Activated CD4-positive, CD25-positive, alpha-beta regulatory T cell (primary cell): ENCODE measurements at regions not wholly inside any gene's neighbourhood (a gene's known extent, or its start where the extent isn't known, plus 50 kb on each side); places are given as distances from the start of the nearest gene placed in this dataset.
"Not testable (repeated sequence)": the region's sequence is repeated elsewhere in the genome, so short reads cannot be mapped to it uniquely, and the experiment has no call there.

Source experiments
- DNase-seq, 4 experiments: peaks; one replicate each; lab custom pipeline; 2025; lab: John Stamatoyannopoulos, UW

DNA sequence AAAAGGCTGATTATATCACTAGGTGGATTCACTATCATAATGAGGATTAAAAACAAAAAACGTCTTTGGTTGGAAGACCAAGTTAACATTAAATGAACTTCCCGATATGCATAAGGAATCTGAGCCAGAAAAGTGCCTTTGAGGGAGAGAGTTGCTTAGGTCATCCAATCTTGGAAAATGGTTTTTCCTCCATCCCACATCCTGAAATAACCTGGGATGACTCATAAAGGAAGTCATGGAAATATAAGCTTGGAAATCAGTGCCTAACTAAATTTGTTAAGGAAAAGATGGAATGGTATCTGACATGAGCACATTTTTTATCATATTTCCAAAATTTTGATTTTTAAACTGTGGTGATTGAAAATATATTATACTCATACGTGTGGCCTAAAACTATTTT lies 66.0 kb downstream of the KBTBD8 start:
- DNase-seq = no peak

DNA sequence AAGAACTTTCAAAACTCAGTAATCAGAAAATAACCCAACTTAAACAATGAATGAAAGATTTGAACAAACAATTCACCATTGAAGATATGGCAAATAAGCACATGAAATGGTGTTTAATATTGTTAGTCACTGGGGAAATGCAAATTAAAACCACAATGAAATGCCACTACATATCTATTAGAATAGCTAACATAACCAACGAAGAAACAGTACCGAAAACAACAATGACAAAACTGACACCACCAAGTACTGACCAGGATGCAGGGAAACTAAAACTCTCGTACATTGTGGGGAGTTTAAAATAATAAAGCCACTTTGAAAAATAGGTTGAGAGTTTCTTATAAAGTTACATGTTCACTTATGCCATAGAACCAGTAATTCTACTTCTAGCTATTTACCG lies 69.1 kb downstream of the KBTBD8 start:
- no peak for DNase-seq

DNA sequence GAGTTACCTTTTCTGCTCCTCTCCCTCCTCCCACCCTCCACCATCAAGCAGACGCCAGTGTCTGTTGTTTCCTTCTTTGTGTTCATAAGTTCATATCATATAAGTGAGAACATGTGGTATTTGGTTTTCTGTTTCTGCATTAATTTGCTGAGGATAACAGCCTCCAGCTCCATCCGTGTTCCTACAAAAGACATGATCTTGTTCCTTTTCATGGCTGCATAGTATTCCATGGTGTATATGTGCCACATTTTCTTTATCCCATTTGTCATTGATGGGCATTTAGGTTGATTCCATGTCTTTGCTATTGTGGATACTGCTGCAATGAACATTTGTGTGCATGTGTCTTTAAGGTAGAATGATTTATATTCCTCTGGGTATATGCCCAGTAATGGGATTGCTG lies 74.5 kb downstream of the KBTBD8 start:
- DNase-seq = not testable (repeated sequence)

DNA sequence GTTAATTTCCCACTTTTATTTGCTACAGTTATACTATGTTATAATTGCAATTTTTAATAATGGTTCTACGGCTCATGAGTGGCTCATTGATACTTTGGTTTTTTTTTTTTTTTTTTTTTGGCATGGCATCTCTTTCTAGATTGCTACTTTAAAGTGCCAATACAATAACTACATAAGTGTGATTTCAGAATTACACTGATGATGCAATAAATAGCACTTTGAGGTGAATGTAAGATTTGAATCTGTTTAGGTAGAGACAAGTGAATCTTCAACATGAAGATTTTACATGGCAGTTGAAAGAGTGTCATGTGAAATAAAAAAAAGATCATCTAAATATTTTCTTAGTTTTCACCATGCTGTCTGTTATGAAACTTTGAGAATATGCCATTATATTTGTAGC lies 75.7 kb downstream of the KBTBD8 start:
- DNase-seq = no peak

DNA sequence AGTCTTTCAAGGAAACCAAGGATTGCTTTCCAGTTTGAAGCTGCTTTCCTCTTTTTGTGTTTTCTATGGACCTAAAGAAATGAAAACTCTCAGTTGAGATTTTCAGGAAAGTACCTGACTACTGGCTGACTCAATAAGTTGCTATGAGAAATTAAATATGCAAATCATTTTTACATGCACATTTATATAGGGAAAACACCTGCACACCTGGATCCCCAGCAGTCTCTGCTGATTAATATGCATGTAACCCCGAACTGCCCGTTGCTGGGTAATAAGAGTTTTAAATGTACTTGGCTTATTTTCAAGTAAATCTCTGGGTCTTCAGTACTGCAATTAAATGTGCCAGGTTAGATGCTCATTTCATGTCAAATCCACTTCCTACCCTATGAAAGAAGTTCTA lies 77.2 kb downstream of the KBTBD8 start:
- DNase-seq = no peak

DNA sequence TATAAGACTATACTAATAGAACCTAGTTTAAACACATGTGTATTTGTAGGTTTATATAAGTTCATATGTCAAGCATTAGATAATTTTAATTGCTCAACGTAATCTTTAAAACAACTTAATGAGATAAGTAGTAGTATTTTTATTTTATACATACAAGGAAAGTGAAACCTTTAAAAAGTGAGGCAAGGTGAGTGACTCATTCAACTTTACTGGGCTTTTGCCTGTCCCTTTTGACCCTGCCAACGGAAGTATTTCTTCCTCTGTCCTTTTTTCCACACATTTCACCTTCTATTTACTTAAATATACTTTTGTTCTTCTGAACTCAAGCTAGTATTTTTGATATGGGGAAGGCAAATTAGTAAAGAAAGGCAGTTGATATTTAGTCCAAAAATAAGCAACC lies 78.5 kb downstream of the KBTBD8 start:
- DNase-seq = no peak

DNA sequence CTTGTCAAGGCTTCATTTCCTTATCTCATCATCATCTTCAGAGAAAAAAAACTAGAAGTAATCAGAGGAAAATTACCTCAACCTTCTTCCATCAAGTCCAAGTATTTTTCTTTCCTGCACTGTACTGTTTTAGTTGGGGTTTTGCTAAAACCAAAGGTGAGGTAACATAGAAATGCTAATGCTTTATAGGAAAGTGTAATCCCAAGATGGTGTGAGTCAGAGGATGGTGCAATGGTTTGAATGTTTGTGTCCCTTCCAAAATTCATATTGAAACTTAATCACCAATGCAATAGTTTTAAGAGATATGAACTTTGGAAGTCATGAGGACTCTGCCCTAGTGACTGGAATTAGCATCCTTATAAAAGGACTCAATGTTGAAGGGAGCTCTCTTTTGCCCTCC lies 79.5 kb downstream of the KBTBD8 start:
- DNase-seq = no peak

DNA sequence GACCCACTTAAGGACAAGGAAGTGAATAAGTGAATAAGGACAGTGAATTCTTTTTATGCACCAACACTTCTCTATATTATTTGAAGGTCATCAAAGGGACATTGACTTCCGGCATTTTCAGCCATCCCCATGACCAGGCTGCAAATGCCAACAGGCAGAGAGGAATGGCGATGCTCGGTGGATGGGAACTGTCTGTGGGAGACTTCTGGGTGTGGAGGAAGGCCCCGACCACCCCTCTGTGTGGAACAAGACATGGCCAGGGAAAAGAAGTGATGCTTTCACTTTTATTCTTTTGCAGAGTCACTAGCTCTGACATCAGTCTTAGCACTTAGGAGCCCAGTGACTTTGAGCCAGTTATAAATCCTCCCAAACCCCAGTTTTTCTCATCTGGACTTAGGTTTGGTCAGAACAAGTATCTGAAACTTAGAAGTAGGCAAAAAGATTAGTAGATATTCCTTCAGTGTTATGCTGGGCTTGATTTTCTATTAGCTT lies 84.5 kb downstream of the KBTBD8 start:
- DNase-seq = no peak

DNA sequence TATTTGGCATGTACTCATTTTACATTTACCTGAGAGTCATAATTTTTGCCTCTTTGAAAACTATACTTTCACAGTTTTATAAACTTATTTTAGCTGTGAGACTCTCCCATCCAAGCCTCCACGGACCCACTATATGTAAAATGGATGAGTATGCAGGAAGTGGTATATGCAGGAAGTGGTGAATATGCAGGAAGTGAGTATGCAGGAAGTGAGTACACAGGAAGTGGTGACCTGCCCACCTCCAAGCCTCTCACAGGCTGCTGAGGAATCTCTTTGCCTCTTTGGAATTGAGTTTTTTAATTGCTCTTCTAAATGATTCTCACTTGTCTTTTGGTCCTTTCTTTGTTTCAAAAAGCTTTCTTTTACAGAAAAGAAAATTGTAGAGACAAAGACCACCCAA lies 85.2 kb downstream of the KBTBD8 start:
- DNase-seq = peak in 3 of 4 experiments; percentile 10 to 21 (median 16)

DNA sequence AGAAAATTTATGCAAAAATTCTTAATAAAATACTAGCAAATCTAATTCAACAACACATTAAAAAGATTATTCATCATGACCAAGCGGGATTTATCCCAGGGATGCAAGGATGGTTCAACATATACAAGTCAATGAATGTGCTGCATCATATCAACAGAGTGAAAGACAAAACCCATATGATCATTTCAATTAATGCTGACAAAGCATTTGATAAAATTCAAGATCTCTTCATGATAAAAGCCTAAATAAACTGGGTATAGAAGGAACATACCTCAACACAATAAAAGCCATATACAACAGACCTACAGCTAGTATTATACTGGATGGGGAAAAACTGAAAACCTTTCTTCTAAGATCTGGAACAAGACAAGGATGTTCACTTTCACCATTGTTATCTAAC lies 89.7 kb downstream of the KBTBD8 start:
- DNase-seq = no peak

DNA sequence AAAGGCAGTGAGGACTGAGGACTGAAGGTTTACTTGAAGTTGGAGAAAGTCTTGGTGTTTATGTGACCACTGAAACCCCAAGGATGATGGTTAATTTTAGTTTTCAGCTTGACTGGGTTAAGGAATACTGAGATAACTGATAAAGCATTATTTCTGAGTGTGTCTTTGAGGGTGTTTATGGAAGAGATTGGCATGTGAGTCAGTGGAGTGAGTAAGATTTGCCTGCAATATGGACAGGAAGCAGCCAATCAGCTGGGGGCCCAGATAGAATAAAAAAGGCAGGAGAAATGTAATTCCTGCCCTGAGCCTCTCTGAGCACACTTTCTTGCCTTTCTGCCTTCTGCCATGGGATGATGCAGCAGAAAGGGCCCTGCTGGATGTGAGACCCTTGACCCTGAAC lies 92.4 kb downstream of the KBTBD8 start:
- no peak for DNase-seq

DNA sequence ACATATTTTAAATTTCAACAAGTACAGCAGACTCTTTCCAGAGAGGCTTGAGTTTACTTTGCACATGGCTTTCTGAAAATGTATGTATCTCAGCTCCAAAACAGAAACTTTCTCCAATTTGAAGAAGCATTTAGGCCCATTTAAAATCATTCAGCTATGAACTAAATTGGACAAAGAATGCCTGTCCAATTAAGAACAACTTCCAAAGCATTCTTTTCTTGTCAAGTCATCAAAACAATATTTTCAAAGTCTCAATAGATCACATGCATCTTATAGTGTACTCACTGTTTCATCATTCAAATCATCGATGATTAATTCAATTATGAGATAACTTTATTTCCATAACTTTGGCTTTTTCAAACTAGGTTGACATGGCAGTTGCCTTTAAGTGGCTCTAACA lies 95.2 kb downstream of the KBTBD8 start:
- DNase-seq = no peak

DNA sequence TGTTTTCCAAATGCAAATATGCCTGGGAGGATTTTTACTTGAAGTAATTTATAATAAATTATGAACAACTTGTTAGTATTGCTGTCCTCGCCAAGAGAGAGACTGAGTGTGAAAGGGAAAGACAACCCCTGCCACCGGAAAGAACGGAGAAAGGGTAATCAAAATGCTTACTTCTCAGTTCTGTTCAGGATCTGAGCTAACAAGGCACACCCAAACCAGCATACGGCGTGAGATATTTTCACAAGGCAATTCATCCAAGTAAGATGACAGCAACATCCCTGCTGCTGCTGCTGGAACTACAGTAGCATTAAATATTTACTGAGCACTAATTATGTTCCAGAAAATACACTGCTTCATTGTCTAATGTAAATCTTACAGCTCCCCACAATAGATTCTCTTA lies 96.1 kb downstream of the KBTBD8 start:
- no peak for DNase-seq

DNA sequence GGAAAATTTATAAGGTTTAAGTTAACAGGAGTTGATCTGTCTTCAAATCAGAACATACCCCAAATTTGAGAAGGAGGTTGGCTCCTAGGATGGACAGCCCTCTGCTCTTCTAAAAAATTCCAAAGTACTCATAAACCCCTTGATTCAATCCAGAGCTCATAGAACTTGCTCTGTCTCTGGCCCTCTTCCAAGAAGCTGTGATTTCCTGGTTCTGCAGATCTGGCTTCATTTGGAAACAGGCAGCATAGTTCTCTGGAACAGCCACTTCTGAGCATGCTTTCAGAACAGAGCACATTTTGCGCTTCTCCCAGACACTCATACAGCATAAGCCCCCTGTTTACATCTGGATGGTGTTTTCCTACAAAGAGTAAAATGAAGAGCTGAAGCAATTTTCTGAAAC lies 96.7 kb downstream of the KBTBD8 start:
- no peak for DNase-seq

DNA sequence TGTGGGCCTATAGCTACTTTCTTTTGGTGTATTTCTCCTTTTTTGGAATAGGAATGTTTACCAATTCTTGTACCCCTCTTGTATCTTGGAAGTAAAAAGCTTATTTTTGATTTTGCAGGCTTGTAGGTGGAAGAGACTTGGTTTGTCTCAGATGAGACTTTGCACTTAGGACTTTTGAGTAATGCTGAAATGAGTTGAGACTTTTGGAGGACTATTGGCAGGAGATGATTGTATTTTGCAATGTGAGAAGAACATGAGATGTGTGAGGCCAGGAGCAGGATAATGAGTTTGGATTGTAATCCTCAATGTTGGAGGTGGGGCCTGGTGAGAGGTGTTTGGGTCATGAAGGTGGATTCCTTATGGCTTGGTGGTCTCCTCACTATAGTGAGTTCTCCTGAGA lies 106.3 kb downstream of the KBTBD8 start:
- DNase-seq = no peak

DNA sequence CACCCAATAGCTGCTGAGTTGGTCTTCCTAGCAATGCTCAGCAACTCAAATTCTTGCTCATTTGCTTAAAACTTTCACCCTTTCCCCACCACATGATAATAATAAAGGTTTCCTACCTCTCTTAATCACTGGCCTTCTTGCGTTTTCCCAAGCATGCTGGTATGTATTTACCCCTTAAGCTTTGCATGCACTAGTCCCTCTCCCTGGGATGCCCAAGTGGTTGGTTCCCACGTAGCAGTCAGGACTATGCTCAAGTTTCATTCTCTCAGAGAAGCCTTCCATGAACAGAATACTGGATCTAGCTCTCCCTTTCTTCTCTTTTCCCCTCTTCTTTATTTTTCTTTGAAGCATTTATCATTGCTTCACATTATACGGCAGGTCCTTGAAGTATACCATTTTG lies 108.8 kb downstream of the KBTBD8 start:
- no peak for DNase-seq

DNA sequence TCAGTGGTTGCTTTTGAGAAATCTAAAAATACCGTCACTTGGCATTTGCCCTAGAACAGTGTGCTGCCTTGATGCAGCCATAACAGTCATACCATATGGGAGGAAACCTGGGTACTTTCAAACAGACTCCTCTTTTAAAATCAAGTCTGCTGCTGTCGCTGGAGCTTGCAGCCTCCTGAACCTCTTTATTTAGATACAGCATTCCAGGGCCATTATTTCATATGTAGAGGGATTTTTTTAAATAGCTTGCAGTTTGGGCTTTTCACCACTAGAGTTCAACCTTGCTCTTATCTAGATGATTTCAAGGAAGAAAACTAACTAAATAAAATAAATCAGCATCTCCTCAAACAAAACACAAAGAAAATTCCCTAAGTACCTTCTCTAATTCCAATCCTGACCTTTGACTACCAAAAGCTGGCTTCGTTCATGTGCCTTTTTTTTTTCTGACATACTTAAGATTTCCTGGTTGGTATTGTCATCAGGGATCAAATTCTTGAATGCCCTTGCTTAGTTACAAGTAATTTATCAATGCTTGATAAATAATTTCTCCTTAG lies 111.6 kb downstream of the KBTBD8 start:
- no peak for DNase-seq

DNA sequence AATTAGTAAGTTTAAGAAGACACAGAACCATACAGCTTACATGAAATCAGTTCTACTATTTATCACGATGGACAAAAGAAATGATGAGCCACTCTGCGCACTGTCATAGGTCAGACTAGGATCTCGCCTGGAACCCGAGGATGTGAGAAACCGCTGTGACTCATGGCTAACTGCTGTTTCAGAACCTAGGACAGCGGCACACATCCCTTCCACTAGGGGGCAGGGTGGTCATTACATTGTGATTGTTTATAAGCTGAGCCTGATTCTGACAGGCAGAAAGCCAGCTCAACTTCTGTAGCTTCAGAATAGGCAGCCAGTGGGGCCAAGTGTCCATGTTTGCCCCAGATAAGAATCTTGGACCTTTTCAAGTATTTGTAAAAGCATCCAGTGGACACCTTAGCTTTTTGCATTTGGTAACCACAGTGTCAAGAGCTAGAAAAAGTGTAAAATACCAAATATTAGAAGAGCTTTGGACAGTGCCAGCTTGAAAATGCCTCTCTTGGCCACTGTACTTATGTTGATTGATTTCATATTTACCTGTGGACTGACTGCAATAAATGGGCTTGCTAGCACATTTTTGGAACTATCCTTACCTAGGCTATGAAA lies 115.8 kb downstream of the KBTBD8 start:
- peak; percentile 35 to 74 (median 46) for DNase-seq

DNA sequence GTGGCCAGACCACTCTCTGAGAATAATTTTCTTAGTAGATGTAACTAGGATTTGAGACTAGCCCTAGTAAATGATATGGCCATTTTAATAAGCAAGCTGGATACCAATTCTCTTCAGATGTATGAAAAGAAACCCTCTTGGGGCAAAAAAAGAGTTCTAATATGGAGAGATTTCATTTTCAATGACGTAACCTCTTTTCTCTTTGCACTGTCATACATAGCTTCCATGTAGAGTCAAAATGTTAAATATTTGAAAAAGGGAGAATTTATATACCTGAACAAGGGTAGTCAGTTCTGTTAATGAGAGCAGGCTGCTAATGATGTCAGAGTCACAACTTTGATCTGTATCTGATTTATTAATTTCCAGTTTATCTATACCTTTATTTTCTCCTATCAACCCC lies 120.0 kb downstream of the KBTBD8 start:
- no peak for DNase-seq

DNA sequence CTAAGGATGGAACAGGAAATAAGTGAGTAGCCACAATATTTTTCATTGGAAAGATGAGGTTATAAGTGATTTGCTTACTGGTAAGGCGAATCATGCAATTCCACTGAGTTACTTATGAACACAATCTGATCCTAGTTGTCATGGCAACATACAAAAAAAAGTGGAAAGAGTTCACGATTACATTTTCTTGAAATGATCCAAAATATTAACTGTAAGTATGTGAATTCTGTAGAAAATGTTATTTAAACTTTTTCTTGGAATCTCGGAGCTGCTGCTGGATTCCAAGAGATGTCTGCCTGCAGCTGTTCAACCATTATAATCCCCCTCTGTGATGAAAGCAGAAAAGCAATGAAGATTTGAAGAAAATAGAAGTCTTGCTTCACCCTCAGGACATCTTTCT lies 120.5 kb downstream of the KBTBD8 start:
- DNase-seq = no peak

DNA sequence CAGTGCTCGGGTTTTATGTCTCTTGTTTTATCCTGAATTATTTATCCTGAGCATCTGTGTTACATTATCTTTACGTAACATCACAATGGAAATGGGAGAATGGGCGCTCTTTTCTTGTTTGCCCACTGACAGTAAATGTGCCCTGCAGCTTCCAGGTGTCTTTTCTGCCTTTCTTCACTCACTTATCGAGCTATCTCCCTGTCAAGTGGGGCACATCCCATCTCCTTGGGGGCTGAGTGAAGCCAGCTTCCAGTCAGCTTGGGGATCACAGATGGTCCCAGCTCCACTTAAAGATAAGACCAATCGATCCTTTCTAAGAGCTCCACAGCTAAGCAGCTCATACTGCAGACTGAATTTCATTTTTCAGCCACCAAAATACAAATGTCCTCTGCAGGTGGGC lies 125.8 kb downstream of the KBTBD8 start:
- no peak for DNase-seq

DNA sequence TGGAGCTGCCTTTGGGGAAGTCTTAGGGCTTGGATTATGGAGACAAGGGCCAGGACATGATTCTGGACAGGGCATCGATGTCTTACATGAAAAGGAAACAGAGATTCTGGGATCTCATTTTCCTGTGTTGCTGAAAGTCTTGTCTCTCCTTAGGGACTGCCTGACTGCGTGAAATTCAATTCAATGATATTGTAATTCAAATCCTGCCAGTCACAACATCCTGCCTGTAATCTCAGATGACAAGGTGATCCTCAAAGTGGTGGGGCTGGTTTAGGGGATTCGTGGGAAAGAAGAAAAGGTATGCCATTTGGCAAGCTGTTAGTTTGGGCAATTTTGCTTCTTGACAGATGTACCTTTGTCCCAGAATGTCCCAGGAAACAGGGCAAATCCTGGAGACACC lies 129.1 kb downstream of the KBTBD8 start:
- DNase-seq = no peak

DNA sequence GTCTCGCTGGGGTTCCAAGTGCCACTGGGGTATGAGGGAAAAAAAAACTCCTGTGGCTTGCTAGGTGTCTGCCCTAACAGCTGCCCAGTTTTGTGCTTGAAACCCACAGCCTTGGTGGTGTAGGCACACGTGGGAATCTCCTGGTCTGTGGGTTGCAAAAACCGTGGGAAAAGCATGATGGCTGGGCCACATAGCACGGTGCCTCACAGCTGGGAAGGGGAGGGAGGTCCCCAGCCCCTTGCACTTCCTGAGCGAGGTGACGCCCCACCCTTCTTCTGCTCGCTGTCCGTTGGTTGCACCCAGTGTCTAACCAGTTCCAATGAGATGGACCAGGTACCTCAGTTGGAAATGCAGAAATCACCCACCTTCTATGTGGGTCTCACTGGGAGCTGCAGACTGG lies 144.3 kb downstream of the KBTBD8 start:
- DNase-seq = no peak

DNA sequence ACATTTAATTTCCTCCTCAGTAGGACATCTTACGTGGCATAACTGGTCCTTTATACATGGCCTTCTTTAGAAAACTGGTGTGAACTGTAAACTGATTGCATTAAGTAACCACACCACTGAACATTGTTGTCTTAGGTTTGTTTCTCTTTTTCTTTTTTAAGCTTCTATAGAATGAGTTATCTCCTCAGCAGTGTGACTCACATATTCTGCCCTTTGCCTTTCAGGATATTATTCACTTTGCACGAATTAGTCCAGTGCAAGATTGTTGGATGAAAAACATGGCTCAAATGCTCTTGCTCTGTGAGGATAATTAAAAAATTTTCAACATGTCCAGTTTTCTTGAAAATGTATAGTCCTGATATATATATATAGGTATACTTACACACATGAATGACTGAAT lies 147.6 kb downstream of the KBTBD8 start:
- no peak for DNase-seq
